SK-N-SH (cell line): ENCODE measurements at regions not wholly inside any gene's neighbourhood (a gene's known extent, or its start where the extent isn't known, plus 50 kb on each side); places are given as distances from the start of the nearest gene placed in this dataset.
A peak's percentile ranks its signal among the peaks of the same experiment; 100 is the strongest.

Experiments
- CTCF ChIA-PET: fragments of 300-600, 350-600 bp; formaldehyde crosslinking; extraction: SDS; loops from one replicate; lab custom pipeline; 2021; lab: Yijun Ruan, JAX
- POLR2A ChIA-PET: fragments of 350-600 bp; sonication (Branson Sonifier 250); formaldehyde crosslinking; extraction: SDS; loops from one replicate; lab custom pipeline; 2020; ENCODE audit warnings: antibody characterized with exemption, inconsistent platforms; lab: Yijun Ruan, JAX
- DNase-seq: peaks from one replicate; pipeline ENCODE4 v3.0.0; 2012
- H2AFZ ChIP-seq: fragments of 200-600 bp; sonication (generic); 2 replicates; pipeline ENCODE4 v1.8.1; 2016; ENCODE audit warnings: antibody characterized with exemption, mild to moderate bottlenecking, low read depth
- H3F3A ChIP-seq: fragments of 200-600 bp; sonication (generic); replicated peaks from 2 replicates; pipeline ENCODE3; 2016; ENCODE audit warnings: antibody characterized with exemption, mild to moderate bottlenecking; ENCODE audit not compliant: insufficient read depth
- H3K27ac ChIP-seq, 2 experiments: fragments of 200-500 bp in 1 of 2; fragments of 200-600 bp in 1 of 2; sonication (Bioruptor generic) in 1 of 2; sonication (generic), shearing (Covaris generic) in 1 of 2; 2 replicates each; pipeline versions ENCODE4 v1.5.1 to v1.6.1; 2014 to 2016; ENCODE audit warnings: low read depth in 2 of 2, inconsistent platforms in 1 of 2, low read length in 1 of 2, mild to moderate bottlenecking in 1 of 2, mixed read lengths in 1 of 2
- H3K27me3 ChIP-seq: fragments of 200-600 bp; sonication (generic), shearing (Covaris generic); 2 replicates; pipeline ENCODE4 v1.6.1; 2016; ENCODE audit warnings: mixed run types; ENCODE audit not compliant: insufficient read depth
- H3K36me3 ChIP-seq, 2 experiments: fragments of 200-500 bp in 1 of 2; fragments of 200-600 bp in 1 of 2; sonication (Bioruptor generic) in 1 of 2; sonication (generic) in 1 of 2; replicated peaks in 1 of 2; 2 replicates each; pipeline versions ENCODE3 to v1.5.1; 2014 to 2016; ENCODE audit warnings: low read length in 1 of 2, mild to moderate bottlenecking in 1 of 2; ENCODE audit not compliant: insufficient read depth in 2 of 2, control insufficient read depth in 1 of 2
- H3K4me1 ChIP-seq, 2 experiments: fragments of 200-500 bp in 1 of 2; fragments of 200-600 bp in 1 of 2; sonication (Bioruptor generic) in 1 of 2; sonication (generic), shearing (Covaris generic) in 1 of 2; 2 replicates each; pipeline versions ENCODE4 v1.5.1 to v1.6.1; 2014 to 2016; ENCODE audit warnings: low read depth in 1 of 2, low read length in 1 of 2, mixed run types in 1 of 2; ENCODE audit not compliant: insufficient read depth in 2 of 2, control insufficient read depth in 1 of 2
- H3K4me2 ChIP-seq: fragments of 200-600 bp; sonication (generic), shearing (Covaris generic); 2 replicates; pipeline ENCODE4 v1.6.1; 2017; ENCODE audit warnings: mixed run types
- H3K4me3 ChIP-seq, 2 experiments: fragments of 200-500 bp in 1 of 2; fragments of 200-600 bp in 1 of 2; sonication (Bioruptor generic) in 1 of 2; sonication (generic), shearing (Covaris generic) in 1 of 2; 2 replicates each; pipeline versions ENCODE4 v1.5.1 to v1.8.1; 2014 to 2016; ENCODE audit warnings: low read depth in 2 of 2, inconsistent platforms in 1 of 2, low read length in 1 of 2, mild to moderate bottlenecking in 1 of 2, mixed read lengths in 1 of 2, moderate library complexity in 1 of 2
- H3K79me2 ChIP-seq: fragments of 200-600 bp; sonication (generic); 2 replicates; pipeline ENCODE4 v1.8.1; 2017; ENCODE audit warnings: mild to moderate bottlenecking; ENCODE audit not compliant: insufficient read depth
- H3K9ac ChIP-seq: fragments of 200-600 bp; sonication (generic); 2 replicates; pipeline ENCODE4 v1.6.1; 2017; ENCODE audit warnings: mixed run types
- H3K9me2 ChIP-seq: fragments of 200-600 bp; sonication (generic); 2 replicates; pipeline ENCODE4 v1.6.1; 2017; ENCODE audit warnings: mixed run types
- H3K9me3 ChIP-seq: fragments of 200-600 bp; sonication (generic); 2 replicates; pipeline ENCODE4 v1.6.1; 2017; ENCODE audit warnings: mixed run types, mild to moderate bottlenecking, moderate library complexity
- H4K20me1 ChIP-seq: fragments of 200-600 bp; sonication (generic); 2 replicates; pipeline ENCODE4 v1.6.1; 2017; ENCODE audit warnings: mild to moderate bottlenecking, mixed run types; ENCODE audit not compliant: insufficient read depth
- ELF1 ChIP-seq: IDR thresholded peaks from 2 replicates; pipeline ENCODE4 v1.4.0; 2012
- FOXM1 ChIP-seq: IDR thresholded peaks from 2 replicates; pipeline ENCODE4 v1.4.0; 2012; ENCODE audit warnings: low read depth, mild to moderate bottlenecking
- MEF2A ChIP-seq: IDR thresholded peaks from 2 replicates; pipeline ENCODE4 v1.4.0; 2012; ENCODE audit warnings: low read depth, borderline replicate concordance
- NFIC ChIP-seq: IDR thresholded peaks from 2 replicates; pipeline ENCODE4 v1.4.0; 2012; ENCODE audit warnings: borderline replicate concordance
- RCOR1 ChIP-seq: fragments of 150-350 bp; IDR thresholded peaks from 2 replicates; pipeline ENCODE4 v1.6.1; 2017; ENCODE audit warnings: antibody characterized with exemption, low read length
- RFX5 ChIP-seq: IDR thresholded peaks from 2 replicates; pipeline ENCODE4 v1.6.1; 2012; ENCODE audit warnings: mild to moderate bottlenecking, improper control_type of control experiment, low read length
- RXRA ChIP-seq: IDR thresholded peaks from 2 replicates; pipeline ENCODE4 v1.4.0; 2012; ENCODE audit warnings: low read depth, mild to moderate bottlenecking, borderline replicate concordance
- TCF12 ChIP-seq: IDR thresholded peaks from 2 replicates; pipeline ENCODE4 v1.4.0; 2012
- TEAD4 ChIP-seq: IDR thresholded peaks from 2 replicates; pipeline ENCODE4 v1.4.0; 2012; ENCODE audit warnings: mild to moderate bottlenecking, borderline replicate concordance; ENCODE audit not compliant: insufficient read depth
- WGBS: methylation state at CpG from one replicate; pipeline ENCODE4 v1.1.6; 2017; ENCODE audit warnings: low lambda C conversion rate; 5-methylcytosine and 5-hydroxymethylcytosine counted together
- TF ChIP-seq, protein P1 (sequence below): fragments of 150-350 bp; IDR thresholded peaks from 2 replicates; pipeline ENCODE4 v1.6.1; 2016; ENCODE audit warnings: mild to moderate bottlenecking, low read depth, low read length
- TF ChIP-seq, protein P2 (sequence below): fragments of 200-600 bp; sonication (generic); IDR thresholded peaks from 2 replicates; pipeline ENCODE4 v1.6.1; 2017; ENCODE audit warnings: antibody characterized with exemption, mild to moderate bottlenecking, moderate library complexity
- TF ChIP-seq, protein P3 (sequence below): IDR thresholded peaks from 2 replicates; pipeline ENCODE4 v1.4.0; 2012; ENCODE audit warnings: low read depth, borderline replicate concordance
- TF ChIP-seq, protein P4 (sequence below): IDR thresholded peaks from 2 replicates; pipeline ENCODE4 v1.6.1; 2012; ENCODE audit warnings: mild to moderate bottlenecking, low read depth, low read length, moderate library complexity

DNA sequence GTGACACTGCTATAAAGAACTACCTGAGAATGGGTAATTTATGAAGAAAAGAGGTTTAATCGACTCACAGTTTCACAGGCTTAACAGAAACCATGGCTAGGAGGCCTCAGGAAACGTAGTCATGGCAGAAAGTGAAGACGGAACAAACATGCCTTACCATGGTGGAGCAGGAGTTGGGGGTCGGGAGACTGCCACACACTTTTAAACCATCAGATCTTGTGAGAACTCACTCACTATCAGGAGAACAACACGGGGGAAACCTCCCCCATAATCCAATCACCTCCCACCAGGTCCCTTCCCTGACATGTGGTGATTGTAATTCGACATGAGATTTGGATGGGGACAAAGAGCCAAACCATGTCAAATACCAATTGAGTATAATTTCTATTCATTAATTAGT is 2392.6 kb upstream of the C9orf72 start:
- no peaks in the 10 kb centered on the region for H3K79me2 ChIP-seq
- H3K4me2 ChIP-seq = no peak overlapping the region
- H3K27ac ChIP-seq = peak overlapping the region; percentile 4 to 88; a peak in 3 of 4 replicates
- H3K4me3 ChIP-seq = no peak overlapping the region
- peaks cover 19% of the 10 kb centered on the region for H3F3A ChIP-seq
- no peaks in the 10 kb centered on the region for H3K36me3 ChIP-seq
- H3K4me1 ChIP-seq = peaks cover 5 to 9% of the 10 kb centered on the region in 2 experiments; a peak in 2 of 4 replicates
- H3K9me3 ChIP-seq = no peaks in the 10 kb centered on the region
- no peaks in the 10 kb centered on the region for H3K27me3 ChIP-seq
- no peak for TF ChIP-seq RXRA
- TF ChIP-seq NFIC = no peak
- TF ChIP-seq MEF2A = no peak
- no peak for TF ChIP-seq RCOR1
- no peak for TF ChIP-seq TEAD4
- TF ChIP-seq, protein P1, sequence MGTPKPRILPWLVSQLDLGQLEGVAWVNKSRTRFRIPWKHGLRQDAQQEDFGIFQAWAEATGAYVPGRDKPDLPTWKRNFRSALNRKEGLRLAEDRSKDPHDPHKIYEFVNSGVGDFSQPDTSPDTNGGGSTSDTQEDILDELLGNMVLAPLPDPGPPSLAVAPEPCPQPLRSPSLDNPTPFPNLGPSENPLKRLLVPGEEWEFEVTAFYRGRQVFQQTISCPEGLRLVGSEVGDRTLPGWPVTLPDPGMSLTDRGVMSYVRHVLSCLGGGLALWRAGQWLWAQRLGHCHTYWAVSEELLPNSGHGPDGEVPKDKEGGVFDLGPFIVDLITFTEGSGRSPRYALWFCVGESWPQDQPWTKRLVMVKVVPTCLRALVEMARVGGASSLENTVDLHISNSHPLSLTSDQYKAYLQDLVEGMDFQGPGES = no peak
- TF ChIP-seq TCF12 = no peak
- no peak for TF ChIP-seq RFX5
- TF ChIP-seq, protein P2, sequence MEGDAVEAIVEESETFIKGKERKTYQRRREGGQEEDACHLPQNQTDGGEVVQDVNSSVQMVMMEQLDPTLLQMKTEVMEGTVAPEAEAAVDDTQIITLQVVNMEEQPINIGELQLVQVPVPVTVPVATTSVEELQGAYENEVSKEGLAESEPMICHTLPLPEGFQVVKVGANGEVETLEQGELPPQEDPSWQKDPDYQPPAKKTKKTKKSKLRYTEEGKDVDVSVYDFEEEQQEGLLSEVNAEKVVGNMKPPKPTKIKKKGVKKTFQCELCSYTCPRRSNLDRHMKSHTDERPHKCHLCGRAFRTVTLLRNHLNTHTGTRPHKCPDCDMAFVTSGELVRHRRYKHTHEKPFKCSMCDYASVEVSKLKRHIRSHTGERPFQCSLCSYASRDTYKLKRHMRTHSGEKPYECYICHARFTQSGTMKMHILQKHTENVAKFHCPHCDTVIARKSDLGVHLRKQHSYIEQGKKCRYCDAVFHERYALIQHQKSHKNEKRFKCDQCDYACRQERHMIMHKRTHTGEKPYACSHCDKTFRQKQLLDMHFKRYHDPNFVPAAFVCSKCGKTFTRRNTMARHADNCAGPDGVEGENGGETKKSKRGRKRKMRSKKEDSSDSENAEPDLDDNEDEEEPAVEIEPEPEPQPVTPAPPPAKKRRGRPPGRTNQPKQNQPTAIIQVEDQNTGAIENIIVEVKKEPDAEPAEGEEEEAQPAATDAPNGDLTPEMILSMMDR = no peak
- no peak for TF ChIP-seq FOXM1
- TF ChIP-seq, protein P3, sequence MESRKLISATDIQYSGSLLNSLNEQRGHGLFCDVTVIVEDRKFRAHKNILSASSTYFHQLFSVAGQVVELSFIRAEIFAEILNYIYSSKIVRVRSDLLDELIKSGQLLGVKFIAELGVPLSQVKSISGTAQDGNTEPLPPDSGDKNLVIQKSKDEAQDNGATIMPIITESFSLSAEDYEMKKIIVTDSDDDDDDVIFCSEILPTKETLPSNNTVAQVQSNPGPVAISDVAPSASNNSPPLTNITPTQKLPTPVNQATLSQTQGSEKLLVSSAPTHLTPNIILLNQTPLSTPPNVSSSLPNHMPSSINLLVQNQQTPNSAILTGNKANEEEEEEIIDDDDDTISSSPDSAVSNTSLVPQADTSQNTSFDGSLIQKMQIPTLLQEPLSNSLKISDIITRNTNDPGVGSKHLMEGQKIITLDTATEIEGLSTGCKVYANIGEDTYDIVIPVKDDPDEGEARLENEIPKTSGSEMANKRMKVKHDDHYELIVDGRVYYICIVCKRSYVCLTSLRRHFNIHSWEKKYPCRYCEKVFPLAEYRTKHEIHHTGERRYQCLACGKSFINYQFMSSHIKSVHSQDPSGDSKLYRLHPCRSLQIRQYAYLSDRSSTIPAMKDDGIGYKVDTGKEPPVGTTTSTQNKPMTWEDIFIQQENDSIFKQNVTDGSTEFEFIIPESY = no peak
- TF ChIP-seq, protein P4, sequence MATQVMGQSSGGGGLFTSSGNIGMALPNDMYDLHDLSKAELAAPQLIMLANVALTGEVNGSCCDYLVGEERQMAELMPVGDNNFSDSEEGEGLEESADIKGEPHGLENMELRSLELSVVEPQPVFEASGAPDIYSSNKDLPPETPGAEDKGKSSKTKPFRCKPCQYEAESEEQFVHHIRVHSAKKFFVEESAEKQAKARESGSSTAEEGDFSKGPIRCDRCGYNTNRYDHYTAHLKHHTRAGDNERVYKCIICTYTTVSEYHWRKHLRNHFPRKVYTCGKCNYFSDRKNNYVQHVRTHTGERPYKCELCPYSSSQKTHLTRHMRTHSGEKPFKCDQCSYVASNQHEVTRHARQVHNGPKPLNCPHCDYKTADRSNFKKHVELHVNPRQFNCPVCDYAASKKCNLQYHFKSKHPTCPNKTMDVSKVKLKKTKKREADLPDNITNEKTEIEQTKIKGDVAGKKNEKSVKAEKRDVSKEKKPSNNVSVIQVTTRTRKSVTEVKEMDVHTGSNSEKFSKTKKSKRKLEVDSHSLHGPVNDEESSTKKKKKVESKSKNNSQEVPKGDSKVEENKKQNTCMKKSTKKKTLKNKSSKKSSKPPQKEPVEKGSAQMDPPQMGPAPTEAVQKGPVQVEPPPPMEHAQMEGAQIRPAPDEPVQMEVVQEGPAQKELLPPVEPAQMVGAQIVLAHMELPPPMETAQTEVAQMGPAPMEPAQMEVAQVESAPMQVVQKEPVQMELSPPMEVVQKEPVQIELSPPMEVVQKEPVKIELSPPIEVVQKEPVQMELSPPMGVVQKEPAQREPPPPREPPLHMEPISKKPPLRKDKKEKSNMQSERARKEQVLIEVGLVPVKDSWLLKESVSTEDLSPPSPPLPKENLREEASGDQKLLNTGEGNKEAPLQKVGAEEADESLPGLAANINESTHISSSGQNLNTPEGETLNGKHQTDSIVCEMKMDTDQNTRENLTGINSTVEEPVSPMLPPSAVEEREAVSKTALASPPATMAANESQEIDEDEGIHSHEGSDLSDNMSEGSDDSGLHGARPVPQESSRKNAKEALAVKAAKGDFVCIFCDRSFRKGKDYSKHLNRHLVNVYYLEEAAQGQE = no peak
- TF ChIP-seq ELF1 = no peak
- ChIA-PET POLR2A (no interaction called here), CTCF (no interaction called here)
- no peaks in the 10 kb centered on the region for H4K20me1 ChIP-seq
- no peak overlapping the region for H3K9ac ChIP-seq
- DNase-seq = no peak
- WGBS = 55% methylated on average over 6 of the region's 6 CpGs
- no peaks in the 10 kb centered on the region for H3K9me2 ChIP-seq
- peak overlapping the region; percentile 67 for H2AFZ ChIP-seq
